ENCODE measurements at regions not wholly inside any gene's neighbourhood (a gene's known extent, or its start where the extent isn't known, plus 50 kb on each side); places are given as distances from the start of the nearest gene placed in this dataset.
"Not testable (repeated sequence)": the region's sequence is repeated elsewhere in the genome, so short reads cannot be mapped to it uniquely, and the experiment has no call there.

DNA sequence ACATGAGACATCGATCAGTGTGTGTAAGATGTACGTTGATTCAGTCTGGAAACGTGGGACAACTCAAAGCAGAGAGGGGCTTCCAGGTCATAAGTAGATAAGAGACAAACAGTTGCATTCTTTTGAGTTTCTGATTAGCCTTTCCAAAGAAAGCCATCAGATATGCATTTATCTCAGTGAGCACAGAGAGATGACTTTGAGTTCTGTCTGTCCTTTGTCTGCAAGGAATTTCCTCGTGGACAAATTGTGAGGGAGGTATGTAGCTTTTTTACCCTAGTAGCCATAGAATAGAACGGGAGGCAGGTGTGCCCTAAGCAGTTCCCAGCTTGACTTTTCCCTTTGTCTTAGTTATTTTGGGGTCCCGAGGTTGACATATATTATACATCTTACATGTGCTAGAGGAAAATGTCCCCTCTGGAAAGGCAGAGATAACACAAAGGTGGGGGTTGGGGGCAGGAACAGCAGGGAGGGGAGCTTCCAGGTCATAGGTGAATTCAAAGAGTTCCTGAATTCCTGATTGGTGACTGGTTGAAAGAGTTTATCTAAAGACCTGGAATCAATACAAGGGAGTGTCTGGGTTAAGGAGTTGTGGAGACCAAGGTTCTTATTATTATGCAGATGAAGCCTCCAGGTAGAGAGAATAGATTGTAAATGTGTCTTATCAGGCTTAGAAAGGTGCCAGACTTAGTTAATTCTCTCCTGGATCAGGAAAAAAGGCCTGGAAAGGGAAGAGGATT lies 237.0 kb downstream of the NFATC2 start:
- no peak for DNase-seq (ENCODE audit: low spot score)

DNA sequence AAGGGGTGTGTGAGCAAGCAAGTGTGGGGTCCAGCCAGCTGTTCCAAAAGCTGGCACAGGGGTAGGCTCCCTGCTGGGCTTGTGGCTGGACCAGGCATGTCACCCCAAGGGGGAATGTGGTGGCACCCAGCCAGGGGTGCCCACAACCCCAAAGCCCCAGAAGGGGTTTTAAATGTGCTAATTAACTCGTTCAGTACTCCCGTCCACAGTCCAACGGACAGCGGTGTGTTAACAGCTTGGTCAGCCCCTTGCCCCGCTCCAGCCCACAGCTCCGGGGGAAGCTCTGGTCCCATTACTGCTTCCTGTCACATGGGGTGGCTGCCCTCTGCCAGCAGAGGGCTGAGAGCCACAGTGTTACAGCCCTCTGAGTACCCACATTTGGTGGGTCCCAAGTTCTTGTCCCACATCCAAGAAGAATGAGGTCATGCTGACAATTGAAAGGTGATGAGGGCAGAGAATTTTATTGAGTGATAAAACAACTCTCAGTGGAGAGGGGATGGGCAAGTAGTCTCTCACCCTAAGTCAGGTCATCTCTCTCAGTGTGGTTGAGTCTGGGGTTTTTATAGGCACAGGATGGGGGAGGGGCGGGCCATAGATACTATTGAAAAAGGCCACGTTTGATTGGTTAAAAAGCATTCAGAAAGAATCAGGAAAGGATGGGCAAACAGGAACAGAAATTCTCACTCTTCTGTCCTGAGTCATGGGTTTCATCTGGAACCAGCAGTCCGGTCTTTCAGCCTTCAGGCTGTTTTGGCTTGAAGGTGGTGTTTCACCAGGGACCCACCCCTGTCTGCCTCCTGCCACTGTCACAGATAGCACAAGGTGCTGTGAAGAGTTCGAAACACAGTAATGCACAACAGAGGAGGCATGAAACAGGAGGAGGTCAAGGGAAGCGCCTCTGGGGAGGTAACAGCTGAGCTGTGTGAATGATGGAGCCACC lies 238.5 kb downstream of the NFATC2 start:
- no peak for DNase-seq (ENCODE audit: low spot score)

- no peak for DNase-seq (ENCODE audit: low spot score)
Measured at GRCh38 chr20:51301026-51301425, 241.5 kb downstream of the NFATC2 start.

GRCh38 chr20:51300104-51300503 lies 242.4 kb downstream of the NFATC2 start:
- DNase-seq (ENCODE audit: low spot score), result no peak

DNA sequence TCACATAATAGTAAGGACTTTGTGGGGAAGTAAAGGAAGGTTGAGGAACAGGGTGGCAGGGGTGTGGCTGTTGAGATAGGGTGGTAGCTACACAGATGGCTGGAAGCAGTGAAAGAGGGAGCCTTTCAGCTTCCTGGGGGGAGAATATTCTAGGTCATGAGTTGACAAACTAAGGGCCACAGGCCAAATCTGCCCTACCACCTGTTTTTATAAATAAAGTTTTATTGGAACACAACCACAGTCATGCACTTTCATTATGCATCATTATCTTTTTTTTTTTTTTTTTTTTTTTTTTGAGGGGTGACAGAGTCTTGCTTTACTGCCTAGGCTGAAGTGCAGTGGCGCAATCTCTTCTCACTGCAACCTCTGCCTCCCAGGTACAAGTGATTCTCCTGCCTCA lies 243.1 kb downstream of the NFATC2 start:
- no peak for DNase-seq (ENCODE audit: low spot score)

GRCh38 chr20:51298141-51298749 lies 244.3 kb downstream of the NFATC2 start:
- DNase-seq (ENCODE audit: low spot score), result no peak

DNA sequence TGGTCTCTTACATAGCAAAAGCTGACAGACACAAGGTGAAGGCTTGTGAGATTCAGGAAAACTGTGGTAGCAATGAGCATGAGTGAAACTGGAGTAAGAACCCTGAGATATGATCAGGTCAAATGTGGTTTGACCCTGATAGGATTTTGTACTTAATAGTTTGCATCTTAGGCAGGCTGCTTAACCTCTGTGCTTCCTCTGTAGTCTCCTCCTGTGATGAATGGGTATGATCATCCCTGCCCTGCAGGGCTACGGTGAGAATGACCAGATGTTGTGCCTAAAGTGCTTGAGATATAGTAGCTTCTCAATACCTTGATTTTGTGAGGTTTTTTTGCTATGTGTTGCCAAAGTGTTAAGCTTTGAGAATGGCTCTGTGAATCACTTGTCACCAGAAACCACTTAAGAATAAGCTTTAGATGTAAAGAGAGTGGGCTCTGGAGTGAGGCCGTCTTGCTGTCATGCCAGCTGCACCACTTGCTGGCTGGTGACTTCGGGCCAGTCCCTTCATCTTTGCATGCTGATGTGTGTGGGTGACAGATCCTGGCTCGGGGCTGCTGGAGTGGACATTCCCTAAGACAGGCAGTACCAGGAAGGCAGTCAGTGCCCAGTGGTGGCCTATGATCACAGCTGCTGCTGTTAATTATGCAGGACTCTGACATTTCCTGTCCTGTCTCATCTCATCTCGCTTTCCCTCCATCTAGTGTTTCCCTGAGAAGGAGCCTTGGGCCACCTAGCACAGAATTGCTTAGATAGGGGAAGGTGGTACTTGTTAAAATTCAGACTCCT lies 254.7 kb downstream of the NFATC2 start:
- DNase-seq (ENCODE audit: low spot score), result no peak

- DNase-seq (ENCODE audit: low spot score), result no peak
Measured at GRCh38 chr20:51286758-51287157, 255.8 kb downstream of the NFATC2 start.

DNA sequence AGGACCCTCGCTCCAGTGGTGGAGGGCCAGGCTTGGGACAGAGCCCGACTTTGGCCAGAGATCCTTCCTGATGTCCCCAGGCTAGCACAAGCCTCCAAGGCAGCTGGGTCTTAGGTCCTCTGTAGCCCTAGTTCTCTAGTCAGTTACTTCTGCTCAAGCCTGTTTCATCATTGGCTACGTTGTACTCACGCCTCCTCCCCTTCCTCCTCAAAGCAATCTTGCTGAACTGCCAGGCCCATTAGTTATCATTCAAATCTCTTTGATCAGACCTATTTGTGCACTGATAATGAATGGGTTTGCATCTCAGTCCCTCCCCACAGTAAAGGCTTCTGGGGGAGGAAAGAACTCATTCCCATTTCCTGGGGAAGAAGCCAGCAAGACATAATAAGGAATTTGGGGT lies 256.8 kb downstream of the NFATC2 start:
- no peak for DNase-seq (ENCODE audit: low spot score)

GRCh38 chr20:51284871-51285270 lies 257.6 kb downstream of the NFATC2 start:
- no peak for DNase-seq (ENCODE audit: low spot score)

GRCh38 chr20:51284176-51284575 lies 258.3 kb downstream of the NFATC2 start:
- no peak for DNase-seq (ENCODE audit: low spot score)

GRCh38 chr20:51281521-51281920 lies 258.6 kb upstream of the KCNG1 start:
- no peak for DNase-seq (ENCODE audit: low spot score)

DNA sequence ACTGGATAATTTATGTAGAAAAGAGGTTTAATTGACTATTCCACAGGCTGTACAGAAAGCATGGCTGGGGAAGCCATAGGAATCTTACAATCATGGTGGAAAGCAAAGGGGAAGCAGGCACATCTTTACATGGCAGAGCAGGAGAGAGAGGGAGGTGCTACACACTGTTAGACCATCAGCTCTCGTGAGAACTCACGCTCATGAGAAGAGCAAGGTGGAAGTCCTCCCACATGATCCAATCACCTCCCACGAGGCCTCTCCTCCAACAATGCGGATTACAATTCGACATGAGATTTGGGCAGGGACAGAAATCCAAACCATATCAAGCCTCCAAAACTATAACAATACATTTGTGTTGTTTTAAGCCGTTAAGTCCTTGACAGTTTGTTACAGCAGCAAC lies 257.1 kb upstream of the KCNG1 start:
- no peak for DNase-seq (ENCODE audit: low spot score)

- DNase-seq (ENCODE audit: low spot score), result no peak
Measured at GRCh38 chr20:51277961-51278360, 255.1 kb upstream of the KCNG1 start.

DNA sequence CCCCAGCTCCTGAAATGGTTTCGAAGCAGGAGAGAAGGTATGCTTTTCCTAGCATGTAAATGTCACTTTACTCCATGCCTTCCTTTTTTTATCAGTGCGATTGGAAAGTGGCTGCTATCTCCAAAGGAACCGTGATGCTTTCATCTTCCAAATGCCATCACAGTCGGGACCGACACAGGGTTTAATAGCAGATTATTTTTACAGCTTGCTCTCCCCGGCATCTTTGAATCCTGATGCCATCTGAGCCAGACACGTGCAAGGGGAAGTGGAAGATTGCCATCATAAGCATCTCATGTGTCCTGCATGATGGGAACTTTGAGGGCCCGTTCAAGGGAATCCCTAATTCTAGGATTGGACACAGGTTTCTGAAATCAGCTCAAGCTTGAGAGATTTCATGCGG lies 253.4 kb upstream of the KCNG1 start:
- DNase-seq (ENCODE audit: low spot score), result no peak

DNA sequence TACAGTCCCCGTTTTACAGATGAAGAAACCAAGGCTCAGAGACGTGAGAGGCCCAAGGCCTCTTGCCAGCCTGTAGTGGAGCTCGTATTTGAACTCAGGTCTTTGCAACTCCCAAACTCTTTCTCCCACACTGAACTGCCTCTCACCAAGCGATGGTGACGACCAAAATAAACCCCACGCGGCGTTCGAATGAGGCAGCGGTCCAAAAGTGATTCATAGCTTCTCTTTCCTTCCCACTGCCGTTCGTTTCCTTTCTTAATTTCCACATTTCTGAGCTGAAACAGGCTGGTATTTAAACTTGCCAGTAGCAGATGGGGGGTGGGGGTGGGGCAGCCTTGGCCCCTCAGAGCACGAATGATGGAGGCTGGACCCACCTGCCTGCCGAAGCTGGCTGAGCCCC lies 252.9 kb upstream of the KCNG1 start:
- no peak for DNase-seq (ENCODE audit: low spot score)

- DNase-seq (ENCODE audit: low spot score), result no peak
Measured at GRCh38 chr20:51275181-51275580, 252.3 kb upstream of the KCNG1 start.

- no peak for DNase-seq (ENCODE audit: low spot score)
Measured at GRCh38 chr20:51272401-51272800, 249.5 kb upstream of the KCNG1 start.

GRCh38 chr20:51271931-51272330 lies 249.0 kb upstream of the KCNG1 start:
- no peak for DNase-seq (ENCODE audit: low spot score)

GRCh38 chr20:51271289-51271688 lies 248.4 kb upstream of the KCNG1 start:
- DNase-seq (ENCODE audit: low spot score), result not testable (repeated sequence)

- no peak for DNase-seq (ENCODE audit: low spot score)
Measured at GRCh38 chr20:51269671-51270070, 246.8 kb upstream of the KCNG1 start.

DNA sequence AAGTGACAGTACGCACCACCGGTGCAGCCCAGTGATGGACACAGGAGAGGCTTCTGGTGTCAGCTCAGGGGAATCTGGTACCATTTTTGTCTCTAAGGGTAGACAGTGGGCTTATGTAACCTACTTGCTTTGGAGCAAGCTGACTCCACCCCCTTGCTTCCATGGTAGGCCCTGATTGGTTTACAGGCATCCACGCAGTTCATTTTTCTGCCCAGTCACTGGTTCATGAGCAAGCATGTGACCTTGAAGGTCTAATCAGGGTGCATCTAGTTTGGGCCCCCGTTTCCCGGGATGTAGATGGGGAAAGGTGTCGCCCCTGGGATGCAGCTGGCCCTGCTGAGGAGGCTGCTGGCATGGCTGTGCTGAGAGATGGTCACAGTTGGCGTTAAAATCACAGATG lies 244.8 kb upstream of the KCNG1 start:
- no peak for DNase-seq (ENCODE audit: low spot score)

Measured in ureter (tissue), 1 donor.